Endothelial cell of umbilical vein (primary cell): ENCODE measurements at regions not wholly inside any gene's neighbourhood (a gene's known extent, or its start where the extent isn't known, plus 50 kb on each side); places are given as distances from the start of the nearest gene placed in this dataset.

Source experiments
- BruUV-seq: library from RNA; stranded (reverse); fragments of 400-500 nt; replicated peaks from 2 replicates; lab custom pipeline; 2021; lab: Mats Ljungman, UMichigan
- CTCF ChIA-PET: fragments of 300-600, 350-600 bp; sonication (Branson Sonifier 250); formaldehyde crosslinking; loops from one replicate; lab custom pipeline; 2021; ENCODE audit warnings: antibody characterized with exemption, inconsistent platforms; lab: Charles Lee
- POLR2A ChIA-PET: fragments of 300-600, 350-600 bp; sonication (Branson Sonifier 250); formaldehyde crosslinking; loops from one replicate; lab custom pipeline; 2021; ENCODE audit warnings: antibody characterized with exemption, inconsistent platforms; lab: Charles Lee
- DNase-seq: peaks from one replicate; pipeline ENCODE4 v3.0.0-alpha.2; 2011; ENCODE audit warnings: low read depth, low spot score
- FAIRE-seq: peaks from 2 replicates; lab custom pipeline; 2011; peaks lifted over from hg19 to GRCh38; lab: Jason Lieb, UNC
- H2AFZ ChIP-seq: 2 replicates; pipeline ENCODE4 v1.6.0; 2012; ENCODE audit warnings: low read depth, low read length, control low read depth, inconsistent platforms
- H3K27ac ChIP-seq: 2 replicates; pipeline ENCODE4 v1.5.1; 2011; ENCODE audit warnings: low read depth, mild to moderate bottlenecking, control low read depth, low read length, moderate library complexity; ENCODE audit not compliant: insufficient read depth
- H3K27me3 ChIP-seq, 2 experiments: 2 replicates each; pipeline versions ENCODE4 v1.6.0 to v1.6.1; 2011; ENCODE audit warnings: low read length in 2 of 2, mixed read lengths in 1 of 2; ENCODE audit not compliant: control insufficient read depth in 2 of 2, insufficient read depth in 2 of 2
- H3K36me3 ChIP-seq, 2 experiments: 2 replicates in 1 of 2; 3 replicates in 1 of 2; pipeline ENCODE4 v1.5.1; 2011; ENCODE audit warnings: low read length in 2 of 2, mild to moderate bottlenecking in 1 of 2, moderate library complexity in 1 of 2; ENCODE audit not compliant: control insufficient read depth in 2 of 2, insufficient read depth in 2 of 2; ENCODE audit errors: extremely low read depth in 1 of 2
- H3K4me1 ChIP-seq: 3 replicates; pipeline ENCODE4 v1.5.1; 2011; ENCODE audit warnings: mild to moderate bottlenecking, low read length; ENCODE audit not compliant: control insufficient read depth, insufficient read depth; ENCODE audit errors: extremely low read depth
- H3K4me2 ChIP-seq: 2 replicates; pipeline ENCODE4 v1.6.1; 2011; ENCODE audit warnings: low read length, control low read depth, mixed read lengths; ENCODE audit not compliant: insufficient read depth
- H3K4me3 ChIP-seq, 3 experiments: fragments of 200-600 bp in 1 of 3; sonication (generic), shearing (Covaris generic) in 1 of 3; replicated peaks in 1 of 3; 2 replicates each; pipeline ENCODE4 v1.5.1; 2011 to 2016; ENCODE audit warnings: control low read depth in 3 of 3, low read length in 3 of 3, mild to moderate bottlenecking in 2 of 3, inconsistent platforms in 1 of 3, low read depth in 1 of 3, moderate library complexity in 1 of 3; ENCODE audit not compliant: insufficient read depth in 1 of 3
- H3K79me2 ChIP-seq: 2 replicates; pipeline ENCODE4 v1.6.0; 2012; ENCODE audit warnings: low read length, inconsistent platforms; ENCODE audit not compliant: control insufficient read depth, insufficient read depth
- H3K9ac ChIP-seq: replicated peaks from 2 replicates; pipeline ENCODE3; 2011; ENCODE audit warnings: low read length, control low read depth; ENCODE audit not compliant: insufficient read depth; ENCODE audit errors: extremely low read depth
- H3K9me1 ChIP-seq: replicated peaks from 3 replicates; pipeline ENCODE4 v1.6.0; 2011; ENCODE audit warnings: mild to moderate bottlenecking, low read length; ENCODE audit not compliant: control insufficient read depth, insufficient read depth; ENCODE audit errors: extremely low read depth
- H3K9me3 ChIP-seq: replicated peaks from 2 replicates; pipeline ENCODE4 v1.5.1; 2012; ENCODE audit warnings: low read length, inconsistent platforms; ENCODE audit not compliant: control insufficient read depth, insufficient read depth
- H4K20me1 ChIP-seq: replicated peaks from 2 replicates; pipeline ENCODE3; 2011; ENCODE audit warnings: mild to moderate bottlenecking, low read length; ENCODE audit not compliant: control insufficient read depth, insufficient read depth; ENCODE audit errors: extremely low read depth
- CTCF ChIP-seq, 2 donors: IDR thresholded peaks; 1 replicate in 1 of 2; 2 replicates in 1 of 2; pipeline ENCODE4 v1.5.1; 2011; ENCODE audit warnings: low read length in 2 of 2, mild to moderate bottlenecking in 2 of 2, moderate library complexity in 2 of 2, control low read depth in 1 of 2, inconsistent platforms in 1 of 2, low read depth in 1 of 2; ENCODE audit not compliant: insufficient read depth in 1 of 2; ENCODE audit errors: extremely low read depth in 1 of 2
- EZH2 ChIP-seq: IDR thresholded peaks from 2 replicates; pipeline ENCODE4 v1.6.1; 2012; ENCODE audit warnings: borderline replicate concordance, low read depth, mild to moderate bottlenecking, moderate library complexity, low read length, inconsistent platforms; ENCODE audit not compliant: severe bottlenecking
- FOS ChIP-seq: IDR thresholded peaks from 2 replicates; pipeline ENCODE4 v1.6.1; 2011; ENCODE audit warnings: mild to moderate bottlenecking, low read length, moderate library complexity, borderline replicate concordance; ENCODE audit not compliant: insufficient read depth
- GATA2 ChIP-seq: IDR thresholded peaks from 2 replicates; pipeline ENCODE4 v1.7.0; 2011; ENCODE audit warnings: low read depth, mild to moderate bottlenecking, moderate library complexity, mixed read lengths, low read length; ENCODE audit not compliant: insufficient read length, insufficient read depth
- JUN ChIP-seq: IDR thresholded peaks from 2 replicates; pipeline ENCODE4 v1.6.1; 2011; ENCODE audit warnings: borderline replicate concordance, low read depth; ENCODE audit not compliant: insufficient read length, insufficient read depth
- MAX ChIP-seq: IDR thresholded peaks from 2 replicates; pipeline ENCODE4 v1.6.1; 2011; ENCODE audit not compliant: insufficient read depth, insufficient read length
- MYC ChIP-seq: IDR thresholded peaks from one replicate; pipeline ENCODE4 v1.6.1; 2011; ENCODE audit warnings: mild to moderate bottlenecking, low read depth, low read length
- POLR2A ChIP-seq: IDR thresholded peaks from 2 replicates; pipeline ENCODE4 v1.6.1; 2012; ENCODE audit warnings: low read depth, mild to moderate bottlenecking, control low read depth, low read length
- POLR2AphosphoS5 ChIP-seq: IDR thresholded peaks from 2 replicates; pipeline ENCODE4 v1.6.1; 2012; ENCODE audit warnings: low read depth, mild to moderate bottlenecking, control low read depth, low read length, moderate library complexity; ENCODE audit not compliant: insufficient read depth
- dilution Hi-C: fragments of 300-500 bp; cut with MboI; formaldehyde crosslinking; loops from one replicate; pipeline ENCODE4 v1.15.0; 2019; ENCODE audit warnings: low sequenced_read_pairs; ENCODE audit not compliant: extremely low pct_ligation_motif_present
- intact Hi-C: fragments of 100-400 bp; cut with micrococcal nuclease; formaldehyde crosslinking; loops from one replicate; pipeline ENCODE4 v1.10.0; 2022

- peak overlapping the region; percentile 8 for H3K4me2 ChIP-seq
- POLR2A ChIA-PET: no interaction called here
- CTCF ChIA-PET: no interaction called here
- H3K27ac ChIP-seq: peak overlapping the region; percentile 74
- H3K9me1 ChIP-seq: no peaks in the 10 kb centered on the region
- no peaks in the 10 kb centered on the region for H4K20me1 ChIP-seq
- peaks cover 40% of the 10 kb centered on the region for H3K4me1 ChIP-seq
- DNase-seq: peak; percentile 5
- no TSS peak for BruUV-seq
- no peaks in the 10 kb centered on the region for H3K9me3 ChIP-seq
- H3K27me3 ChIP-seq: no peaks in the 10 kb centered on the region
- no peaks in the 10 kb centered on the region for H3K79me2 ChIP-seq
- no peaks in the 10 kb centered on the region for H3K36me3 ChIP-seq
- FAIRE-seq: no peak
- intact Hi-C loops: no loop called here
- H3K9ac ChIP-seq: no peak overlapping the region
- H2AFZ ChIP-seq: no peak overlapping the region
- H3K4me3 ChIP-seq: no peak overlapping the region
- dilution Hi-C loops: no loop called here
- TF ChIP-seq MAX (no peak), MYC (no peak), GATA2 (no peak), POLR2A (no peak), CTCF (IDR thresholded peaks at IDR 0.05; ENCODE audit: extremely low read depth in 1 of 2, insufficient read depth in 1 of 2, low read depth in 1 of 2, low read length in 2 of 2) (no peak), POLR2AphosphoS5 (no peak), FOS (no peak), JUN (no peak), EZH2 (no peak)
Measured at GRCh38 chr5:57736716-57737115, 254.1 kb upstream of the ACTBL2 start.
